Neural progenitor cell (in vitro differentiated cells): ENCODE measurements at regions not wholly inside any gene's neighbourhood (a gene's known extent, or its start where the extent isn't known, plus 50 kb on each side); places are given as distances from the start of the nearest gene placed in this dataset.

Source experiments
- EZH2 ChIP-seq: fragments of 200-600 bp; sonication (generic); IDR thresholded peaks from 2 replicates; pipeline ENCODE4 v1.6.1; 2017; ENCODE audit warnings: antibody characterized with exemption, mild to moderate bottlenecking, moderate library complexity
- EZH2phosphoT487 ChIP-seq: fragments of 200-600 bp; sonication (generic); IDR thresholded peaks from 2 replicates; pipeline ENCODE4 v1.6.1; 2017; ENCODE audit warnings: antibody characterized with exemption
- TF ChIP-seq, protein P1 (sequence below): fragments of 200-600 bp; sonication (generic); IDR thresholded peaks from 2 replicates; pipeline ENCODE4 v1.5.1; 2017; ENCODE audit warnings: antibody characterized with exemption, mild to moderate bottlenecking

DNA sequence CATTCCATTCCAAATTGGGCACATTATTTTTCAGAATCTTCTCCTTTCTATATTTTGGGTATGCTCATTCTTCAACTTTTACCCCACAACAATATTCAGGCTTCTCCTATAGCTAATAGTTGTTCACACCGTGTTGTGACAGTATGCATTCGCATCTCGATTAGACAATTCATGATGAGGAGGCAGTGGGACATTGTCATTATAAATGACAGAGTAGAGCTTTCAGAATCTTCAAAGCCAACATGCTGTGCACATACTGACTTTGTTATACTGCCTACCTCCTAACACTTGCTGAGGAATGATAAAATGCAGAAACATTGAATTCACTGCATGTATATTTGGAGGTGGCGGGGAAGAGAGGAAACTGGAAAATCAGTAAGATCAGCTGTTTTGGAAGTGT, 714.2 kb downstream of the SUCLG1 start:
- TF ChIP-seq, protein P1, sequence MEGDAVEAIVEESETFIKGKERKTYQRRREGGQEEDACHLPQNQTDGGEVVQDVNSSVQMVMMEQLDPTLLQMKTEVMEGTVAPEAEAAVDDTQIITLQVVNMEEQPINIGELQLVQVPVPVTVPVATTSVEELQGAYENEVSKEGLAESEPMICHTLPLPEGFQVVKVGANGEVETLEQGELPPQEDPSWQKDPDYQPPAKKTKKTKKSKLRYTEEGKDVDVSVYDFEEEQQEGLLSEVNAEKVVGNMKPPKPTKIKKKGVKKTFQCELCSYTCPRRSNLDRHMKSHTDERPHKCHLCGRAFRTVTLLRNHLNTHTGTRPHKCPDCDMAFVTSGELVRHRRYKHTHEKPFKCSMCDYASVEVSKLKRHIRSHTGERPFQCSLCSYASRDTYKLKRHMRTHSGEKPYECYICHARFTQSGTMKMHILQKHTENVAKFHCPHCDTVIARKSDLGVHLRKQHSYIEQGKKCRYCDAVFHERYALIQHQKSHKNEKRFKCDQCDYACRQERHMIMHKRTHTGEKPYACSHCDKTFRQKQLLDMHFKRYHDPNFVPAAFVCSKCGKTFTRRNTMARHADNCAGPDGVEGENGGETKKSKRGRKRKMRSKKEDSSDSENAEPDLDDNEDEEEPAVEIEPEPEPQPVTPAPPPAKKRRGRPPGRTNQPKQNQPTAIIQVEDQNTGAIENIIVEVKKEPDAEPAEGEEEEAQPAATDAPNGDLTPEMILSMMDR: no peak
- TF ChIP-seq EZH2 (no peak), EZH2phosphoT487 (no peak)
